Epithelial cell of esophagus (primary cell): ENCODE measurements at regions not wholly inside any gene's neighbourhood (a gene's known extent, or its start where the extent isn't known, plus 50 kb on each side); places are given as distances from the start of the nearest gene placed in this dataset.

Experiments used
- DNase-seq: peaks from one replicate; pipeline ENCODE4 v3.0.0; 2010; ENCODE audit warnings: low read depth
- H3K4me3 ChIP-seq: 2 replicates; pipeline ENCODE4 v1.5.1; 2011; ENCODE audit warnings: mild to moderate bottlenecking, low read length, control low read depth
- TF ChIP-seq, protein P1 (sequence below): IDR thresholded peaks from 2 replicates; pipeline ENCODE4 v1.5.1; 2011; ENCODE audit warnings: low read depth, mild to moderate bottlenecking, low read length, control low read depth, inconsistent platforms; ENCODE audit not compliant: insufficient read depth; ENCODE audit errors: missing control alignments

DNA sequence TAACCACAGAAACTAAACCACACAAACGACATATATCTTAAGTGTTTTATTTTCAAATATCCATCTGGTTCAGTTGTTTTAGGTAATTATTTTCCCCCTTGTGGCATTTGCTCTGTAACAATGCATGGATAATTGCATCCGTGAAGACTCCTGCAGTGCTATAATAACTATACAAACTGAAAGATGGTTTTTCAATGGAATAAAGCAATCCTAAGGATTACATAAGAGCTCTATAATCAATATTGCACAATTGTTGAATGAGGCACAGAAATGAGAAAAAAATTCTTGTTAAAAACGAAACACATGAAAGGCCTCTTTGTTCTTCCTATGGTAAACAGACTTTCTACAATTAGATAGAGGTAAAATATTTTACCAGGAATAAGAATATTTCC is 446.0 kb upstream of the EPHA3 start:
- TF ChIP-seq, protein P1, sequence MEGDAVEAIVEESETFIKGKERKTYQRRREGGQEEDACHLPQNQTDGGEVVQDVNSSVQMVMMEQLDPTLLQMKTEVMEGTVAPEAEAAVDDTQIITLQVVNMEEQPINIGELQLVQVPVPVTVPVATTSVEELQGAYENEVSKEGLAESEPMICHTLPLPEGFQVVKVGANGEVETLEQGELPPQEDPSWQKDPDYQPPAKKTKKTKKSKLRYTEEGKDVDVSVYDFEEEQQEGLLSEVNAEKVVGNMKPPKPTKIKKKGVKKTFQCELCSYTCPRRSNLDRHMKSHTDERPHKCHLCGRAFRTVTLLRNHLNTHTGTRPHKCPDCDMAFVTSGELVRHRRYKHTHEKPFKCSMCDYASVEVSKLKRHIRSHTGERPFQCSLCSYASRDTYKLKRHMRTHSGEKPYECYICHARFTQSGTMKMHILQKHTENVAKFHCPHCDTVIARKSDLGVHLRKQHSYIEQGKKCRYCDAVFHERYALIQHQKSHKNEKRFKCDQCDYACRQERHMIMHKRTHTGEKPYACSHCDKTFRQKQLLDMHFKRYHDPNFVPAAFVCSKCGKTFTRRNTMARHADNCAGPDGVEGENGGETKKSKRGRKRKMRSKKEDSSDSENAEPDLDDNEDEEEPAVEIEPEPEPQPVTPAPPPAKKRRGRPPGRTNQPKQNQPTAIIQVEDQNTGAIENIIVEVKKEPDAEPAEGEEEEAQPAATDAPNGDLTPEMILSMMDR, result no peak
- H3K4me3 ChIP-seq, result no peak overlapping the region
- no peak for DNase-seq

DNA sequence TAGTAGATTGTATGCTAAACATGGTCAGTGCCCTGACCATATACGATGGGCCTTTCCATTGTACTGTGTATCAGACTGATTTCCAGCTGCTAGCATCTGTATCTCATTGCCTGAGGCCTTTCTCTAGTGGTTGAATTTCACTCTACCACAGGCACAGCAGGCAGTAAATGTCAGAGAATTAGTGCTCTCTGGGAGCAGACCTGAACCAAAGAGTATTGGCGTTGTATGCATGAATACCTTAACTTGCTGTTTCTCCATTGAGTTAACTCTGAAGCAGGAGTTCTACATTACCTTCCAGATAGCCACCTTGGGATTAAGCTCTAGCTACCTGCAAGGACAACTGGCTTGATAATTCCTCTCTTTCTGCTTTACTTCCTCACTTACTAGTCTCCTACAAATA is 439.2 kb upstream of the EPHA3 start:
- TF ChIP-seq, protein P1, result no peak
- no peak for DNase-seq
- H3K4me3 ChIP-seq, result no peak overlapping the region

DNA sequence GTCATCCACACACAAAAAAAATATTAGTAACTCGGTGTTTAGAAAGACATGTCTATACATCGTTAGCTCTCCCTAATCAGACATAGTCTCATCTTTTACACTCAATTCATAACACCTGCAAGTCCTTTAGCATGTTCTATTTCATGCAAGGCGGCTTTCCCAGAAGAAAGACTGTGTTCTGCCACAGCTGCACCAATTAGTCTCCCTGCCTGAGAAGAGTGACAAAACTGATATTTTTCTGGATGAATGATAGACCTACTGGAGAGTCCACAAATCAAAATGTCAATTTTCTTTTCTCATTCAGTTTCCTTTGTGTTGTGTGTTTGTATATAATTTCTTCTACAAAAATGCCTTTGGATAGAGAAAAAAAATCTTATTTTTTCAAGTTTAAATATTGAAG is 435.8 kb upstream of the EPHA3 start:
- TF ChIP-seq, protein P1, result no peak
- DNase-seq, result no peak
- H3K4me3 ChIP-seq, result no peak overlapping the region

DNA sequence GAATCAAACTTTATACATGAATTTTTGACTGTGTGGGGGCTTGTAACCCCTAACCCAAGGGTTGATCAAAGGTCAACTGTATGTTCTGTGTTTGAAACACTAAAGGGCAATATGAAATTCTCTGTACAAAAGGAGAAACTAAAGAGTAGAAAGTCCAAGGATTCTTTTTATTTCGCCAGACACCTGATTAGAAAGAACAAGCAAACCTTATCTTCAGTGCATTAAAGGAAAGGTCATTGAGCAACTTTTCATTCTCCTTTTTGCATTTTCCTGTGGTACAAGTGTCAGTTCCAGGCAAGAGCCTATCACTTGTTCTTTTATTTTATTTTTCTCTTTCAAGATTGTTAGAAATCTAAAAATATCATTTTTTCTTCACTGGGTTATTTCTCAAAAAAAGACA is 430.1 kb upstream of the EPHA3 start:
- H3K4me3 ChIP-seq, result no peak overlapping the region
- TF ChIP-seq, protein P1, result no peak
- DNase-seq, result no peak

DNA sequence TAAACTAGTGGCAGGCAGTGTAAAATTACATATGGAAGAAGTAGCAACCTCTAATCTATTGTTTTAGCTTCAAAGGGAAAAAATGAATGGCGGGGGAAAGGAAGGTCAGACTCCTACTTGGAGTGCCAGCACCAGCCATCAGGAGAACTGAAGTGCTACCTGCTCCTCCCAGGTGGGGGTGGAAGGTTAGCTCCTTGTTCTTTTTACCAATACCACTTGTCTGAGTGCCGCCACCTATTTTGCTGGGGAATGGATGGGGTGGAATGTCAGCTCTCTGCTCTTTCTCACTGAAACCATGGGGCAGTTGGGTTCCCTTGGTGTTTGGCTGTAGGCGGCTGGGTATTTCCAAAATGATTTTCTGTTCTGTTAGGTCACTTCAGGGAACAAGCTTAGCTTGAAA is 428.7 kb upstream of the EPHA3 start:
- no peak for DNase-seq
- TF ChIP-seq, protein P1, result no peak
- no peak overlapping the region for H3K4me3 ChIP-seq

DNA sequence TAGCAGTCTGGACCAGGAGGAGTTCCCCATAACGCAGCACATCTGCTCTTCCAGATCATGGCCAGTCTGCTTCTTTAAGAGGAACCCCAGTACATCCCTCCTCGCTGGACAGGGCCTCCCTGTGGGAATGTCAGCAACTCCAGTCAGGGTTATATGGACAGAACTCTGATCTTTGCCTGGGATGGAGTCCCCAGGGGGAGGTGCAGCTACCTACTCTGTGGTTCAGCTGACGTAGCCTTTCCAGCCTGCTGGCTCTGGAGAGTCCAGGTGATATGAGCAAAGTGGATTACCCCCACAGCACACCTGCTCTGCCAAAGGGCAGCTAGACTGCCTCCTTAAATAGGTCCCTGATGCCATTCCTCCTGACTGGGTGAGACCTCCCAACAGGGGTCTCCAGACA is 417.1 kb upstream of the EPHA3 start:
- no peak for DNase-seq
- TF ChIP-seq, protein P1, result no peak
- no peak overlapping the region for H3K4me3 ChIP-seq

DNA sequence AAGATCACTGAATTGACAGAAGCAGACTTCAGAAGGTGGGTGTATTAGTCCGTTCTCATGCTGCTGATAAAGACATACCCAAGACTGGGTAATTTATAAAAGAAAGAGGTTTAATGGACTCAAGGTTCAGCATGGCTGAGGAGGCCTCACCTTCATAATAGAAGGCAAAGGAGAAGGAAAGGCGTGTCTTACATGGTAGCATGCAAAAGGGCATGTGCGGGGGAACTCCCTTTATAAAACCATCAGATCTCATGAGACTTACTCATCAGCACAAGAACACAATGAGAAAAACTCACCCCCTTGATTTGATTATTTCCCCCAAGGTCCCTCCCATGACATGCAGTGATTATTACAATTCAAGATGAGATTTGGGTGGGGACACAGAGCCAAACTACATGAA is 416.3 kb upstream of the EPHA3 start:
- H3K4me3 ChIP-seq, result no peak overlapping the region
- TF ChIP-seq, protein P1, result no peak
- no peak for DNase-seq
